Activated CD8-positive, alpha-beta memory T cell treated with anti-CD3 and anti-CD28 coated beads for 4 hours (primary cell): ENCODE measurements at regions not wholly inside any gene's neighbourhood (a gene's known extent, or its start where the extent isn't known, plus 50 kb on each side); places are given as distances from the start of the nearest gene placed in this dataset.
A peak's percentile ranks its signal among the peaks of the same experiment; 100 is the strongest.

ENCODE experiments used
- DNase-seq, 2 donors: peaks; one replicate each; pipeline ENCODE4 v3.0.0-alpha.2; 2020; ENCODE audit warnings: low read depth in 2 of 2

- DNase-seq, result no peak
Observed at GRCh38 chr18:10009321-10010144, 95.7 kb downstream of the VAPA start.

GRCh38 chr18:10010611-10011015 is 96.8 kb downstream of the VAPA start:
- no peak for DNase-seq

GRCh38 chr18:10011061-10011460 is 97.2 kb downstream of the VAPA start:
- DNase-seq, result no peak

- DNase-seq, result no peak
Observed at GRCh38 chr18:10011751-10012150, 97.9 kb downstream of the VAPA start.

- DNase-seq, result no peak
Observed at GRCh38 chr18:10012526-10012925, 98.7 kb downstream of the VAPA start.

- no peak for DNase-seq
Observed at GRCh38 chr18:10013621-10014543, 100.1 kb downstream of the VAPA start.

GRCh38 chr18:10015288-10015701 is 101.5 kb downstream of the VAPA start:
- no peak for DNase-seq

- no peak for DNase-seq
Observed at GRCh38 chr18:10015941-10016819, 102.4 kb downstream of the VAPA start.

- DNase-seq, result no peak
Observed at GRCh38 chr18:10017043-10017442, 103.2 kb downstream of the VAPA start.

- DNase-seq, result no peak
Observed at GRCh38 chr18:10018289-10018688, 104.5 kb downstream of the VAPA start.

- DNase-seq, result no peak
Observed at GRCh38 chr18:10020171-10020570, 106.4 kb downstream of the VAPA start.

GRCh38 chr18:10022365-10022764 is 108.5 kb downstream of the VAPA start:
- DNase-seq, result no peak

- DNase-seq, result no peak
Observed at GRCh38 chr18:10023853-10024570, 110.2 kb downstream of the VAPA start.

GRCh38 chr18:10025711-10026670 is 112.2 kb downstream of the VAPA start:
- no peak for DNase-seq

- no peak for DNase-seq
Observed at GRCh38 chr18:10027031-10027430, 113.2 kb downstream of the VAPA start.

- no peak for DNase-seq
Observed at GRCh38 chr18:10027461-10027860, 113.6 kb downstream of the VAPA start.

GRCh38 chr18:10029711-10030110 is 115.9 kb downstream of the VAPA start:
- no peak for DNase-seq

GRCh38 chr18:10030816-10031541 is 117.2 kb downstream of the VAPA start:
- DNase-seq, result no peak

GRCh38 chr18:10032331-10033015 is 118.7 kb downstream of the VAPA start:
- DNase-seq, result peak; percentile 6 to 8
